Left lung (tissue), 4 donors: ENCODE measurements at regions not wholly inside any gene's neighbourhood (a gene's known extent, or its start where the extent isn't known, plus 50 kb on each side); places are given as distances from the start of the nearest gene placed in this dataset.

Experiments used
- ATAC-seq: fragments of 200-7000 bp; cut with Tn5 transposase; one replicate; pipeline ENCODE4 v1.9.1; 2020; ENCODE audit warnings: moderate library complexity
- DNase-seq, 4 donors: peaks; one replicate each; pipeline ENCODE4 v3.0.0-alpha.2; 2013 to 2020
- H3K27ac ChIP-seq, 2 donors: fragments of 200-600 bp; sonication (generic) in 1 of 2; one replicate each; pipeline versions ENCODE4 v1.5.0 to v1.8.0; 2020 to 2021
- H3K27me3 ChIP-seq, 2 donors: fragments of 200-600 bp; sonication (generic) in 1 of 2; one replicate each; pipeline versions ENCODE4 v1.5.0 to v1.8.0; 2020 to 2021
- H3K36me3 ChIP-seq, 2 donors: fragments of 200-600 bp; sonication (generic) in 1 of 2; one replicate each; pipeline versions ENCODE4 v1.5.0 to v1.8.0; 2020 to 2021
- H3K4me1 ChIP-seq, 2 donors: fragments of 200-600 bp; one replicate each; pipeline ENCODE4 v1.8.0; 2021
- H3K4me3 ChIP-seq, 2 donors: fragments of 200-600 bp; sonication (generic) in 1 of 2; one replicate each; pipeline versions ENCODE4 v1.5.0 to v1.8.0; 2020 to 2021; ENCODE audit warnings: mild to moderate bottlenecking in 1 of 2
- H3K9me3 ChIP-seq, 2 donors: fragments of 200-600 bp; sonication (generic) in 1 of 2; one replicate each; pipeline versions ENCODE4 v1.5.0 to v1.8.0; 2020 to 2021
- intact Hi-C, 2 donors: fragments of 100-400 bp; cut with DNase I; formaldehyde crosslinking; loops; one replicate each; pipeline versions ENCODE4 v1.11.2 to v1.14.2; 2022
- TF ChIP-seq, protein P1 (sequence below), 2 donors: fragments of 200-600 bp; sonication (generic) in 1 of 2; IDR thresholded peaks; one replicate each; pipeline versions ENCODE4 v1.5.0 to v1.8.0; 2021; ENCODE audit warnings: antibody characterized with exemption in 2 of 2
- donor health status: DM: no; HTN: yes; CAD: no.
- donor health status: DM: no; HTN: no; CAD: no.

GRCh38 chr3:72698154-72698917 lies 149.9 kb downstream of the SHQ1 start:
- TF ChIP-seq, protein P1, sequence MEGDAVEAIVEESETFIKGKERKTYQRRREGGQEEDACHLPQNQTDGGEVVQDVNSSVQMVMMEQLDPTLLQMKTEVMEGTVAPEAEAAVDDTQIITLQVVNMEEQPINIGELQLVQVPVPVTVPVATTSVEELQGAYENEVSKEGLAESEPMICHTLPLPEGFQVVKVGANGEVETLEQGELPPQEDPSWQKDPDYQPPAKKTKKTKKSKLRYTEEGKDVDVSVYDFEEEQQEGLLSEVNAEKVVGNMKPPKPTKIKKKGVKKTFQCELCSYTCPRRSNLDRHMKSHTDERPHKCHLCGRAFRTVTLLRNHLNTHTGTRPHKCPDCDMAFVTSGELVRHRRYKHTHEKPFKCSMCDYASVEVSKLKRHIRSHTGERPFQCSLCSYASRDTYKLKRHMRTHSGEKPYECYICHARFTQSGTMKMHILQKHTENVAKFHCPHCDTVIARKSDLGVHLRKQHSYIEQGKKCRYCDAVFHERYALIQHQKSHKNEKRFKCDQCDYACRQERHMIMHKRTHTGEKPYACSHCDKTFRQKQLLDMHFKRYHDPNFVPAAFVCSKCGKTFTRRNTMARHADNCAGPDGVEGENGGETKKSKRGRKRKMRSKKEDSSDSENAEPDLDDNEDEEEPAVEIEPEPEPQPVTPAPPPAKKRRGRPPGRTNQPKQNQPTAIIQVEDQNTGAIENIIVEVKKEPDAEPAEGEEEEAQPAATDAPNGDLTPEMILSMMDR (IDR thresholded peaks at IDR 0.05), result no peak
- intact Hi-C loops, result no loop called here
- ATAC-seq (no peak), DNase-seq (no peak)
- H3K27me3 ChIP-seq, result no peaks in the 10 kb centered on the region
- no peaks in the 10 kb centered on the region for H3K9me3 ChIP-seq
- no peaks in the 10 kb centered on the region for H3K36me3 ChIP-seq
- no peak overlapping the region for H3K4me3 ChIP-seq
- H3K27ac ChIP-seq, result no peak overlapping the region
- no peaks in the 10 kb centered on the region for H3K4me1 ChIP-seq

DNA sequence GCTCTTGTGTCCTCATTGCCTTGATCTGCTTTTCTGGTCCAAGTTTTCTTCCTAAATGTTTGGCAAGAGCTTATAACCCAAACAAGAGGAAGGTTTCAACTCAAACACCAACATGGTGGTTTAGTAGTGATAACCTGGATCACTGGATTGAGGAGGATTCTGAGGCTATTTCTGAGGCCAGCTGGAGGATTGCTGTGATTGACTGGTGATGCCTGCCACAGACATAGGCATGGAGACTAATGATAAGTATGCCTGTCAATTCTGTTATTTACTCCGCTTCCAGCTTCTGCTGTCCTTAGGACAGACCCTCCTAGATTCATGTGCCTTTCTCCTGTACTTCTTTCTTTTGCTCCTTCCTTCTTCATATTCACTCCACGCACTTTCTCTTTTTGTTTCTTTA lies 150.5 kb downstream of the SHQ1 start:
- Histone ChIP-seq H3K36me3 (no peaks in the 10 kb centered on the region), H3K27me3 (no peaks in the 10 kb centered on the region), H3K4me1 (no peaks in the 10 kb centered on the region), H3K9me3 (no peaks in the 10 kb centered on the region), H3K27ac (no peak overlapping the region), H3K4me3 (no peak overlapping the region)
- DNase-seq (no peak), ATAC-seq (no peak)
- intact Hi-C loops, result no loop called here
- TF ChIP-seq, protein P1 (IDR thresholded peaks at IDR 0.05), result no peak

DNA sequence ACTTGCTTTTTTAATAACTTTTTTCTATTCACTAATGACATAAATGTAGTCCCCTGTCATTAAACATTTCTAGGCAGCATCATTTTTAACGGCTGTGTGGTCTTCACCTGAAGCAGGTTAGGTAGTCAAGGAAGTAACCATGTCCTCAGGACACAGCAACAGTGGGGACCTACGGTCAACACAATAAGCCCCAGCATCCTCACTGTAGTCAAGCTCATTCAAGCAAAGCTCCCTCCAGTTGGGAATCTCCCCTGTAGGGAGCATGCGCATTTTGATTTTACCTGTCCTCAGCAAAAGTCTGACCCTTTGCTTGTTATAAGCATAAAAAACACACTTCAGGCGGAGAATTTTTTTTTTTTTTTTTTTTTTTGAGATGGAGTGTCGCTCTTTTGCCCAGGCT lies 151.4 kb downstream of the SHQ1 start:
- ATAC-seq (no peak), DNase-seq (no peak)
- no peaks in the 10 kb centered on the region for H3K27me3 ChIP-seq
- TF ChIP-seq, protein P1 (IDR thresholded peaks at IDR 0.05), result no peak
- H3K36me3 ChIP-seq, result no peaks in the 10 kb centered on the region
- intact Hi-C loops, result no loop called here
- no peaks in the 10 kb centered on the region for H3K9me3 ChIP-seq
- no peaks in the 10 kb centered on the region for H3K4me1 ChIP-seq
- no peak overlapping the region for H3K27ac ChIP-seq
- H3K4me3 ChIP-seq, result no peak overlapping the region

DNA sequence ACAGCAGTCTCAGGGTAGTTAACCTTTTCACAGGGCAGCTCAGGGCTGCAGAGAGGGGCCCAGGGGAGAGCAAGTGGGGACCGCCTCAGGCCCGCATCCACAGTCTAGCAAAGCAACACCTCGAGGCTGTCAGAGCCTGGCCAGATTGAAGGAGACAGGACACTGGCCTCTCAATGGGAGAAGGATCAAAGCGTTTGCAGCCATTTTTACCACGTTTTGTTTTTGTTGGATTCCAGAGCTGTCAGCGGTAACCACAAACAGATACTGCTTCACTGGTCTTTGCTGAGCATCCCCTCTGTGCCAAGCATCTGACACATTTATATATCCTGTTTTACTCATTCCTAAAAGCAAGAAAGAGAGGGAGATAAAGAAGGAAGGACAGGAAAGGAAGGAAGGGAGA lies 153.8 kb downstream of the SHQ1 start:
- ATAC-seq (no peak), DNase-seq (peak in 1 of 4 donors; percentile 26)
- Histone ChIP-seq H3K27me3 (no peaks in the 10 kb centered on the region), H3K9me3 (no peaks in the 10 kb centered on the region), H3K4me3 (no peak overlapping the region), H3K36me3 (no peaks in the 10 kb centered on the region), H3K27ac (no peak overlapping the region), H3K4me1 (no peaks in the 10 kb centered on the region)
- intact Hi-C loops, result no loop called here
- TF ChIP-seq, protein P1 (IDR thresholded peaks at IDR 0.05), result no peak

DNA sequence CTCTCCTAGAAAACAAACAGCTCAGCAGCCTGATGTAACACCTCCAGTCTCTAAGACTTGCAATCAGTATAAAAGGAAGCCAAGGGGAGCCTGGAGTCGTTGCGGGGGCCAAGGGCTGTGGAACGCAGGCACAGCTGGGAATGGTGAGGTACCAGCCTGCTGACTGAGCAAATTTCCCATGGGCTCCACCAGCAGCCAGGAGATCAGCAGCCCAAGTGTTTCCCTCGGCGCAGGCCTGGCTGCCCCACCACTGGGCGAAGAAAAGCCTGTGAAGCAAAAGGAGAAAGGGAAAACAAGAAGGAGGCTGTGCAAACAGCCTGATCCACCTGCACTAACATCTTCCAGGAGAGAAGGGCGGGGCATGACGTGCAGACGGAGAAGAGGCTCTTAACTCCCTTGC lies 155.3 kb downstream of the SHQ1 start:
- Histone ChIP-seq H3K27ac (no peak overlapping the region), H3K27me3 (no peaks in the 10 kb centered on the region), H3K4me3 (no peak overlapping the region), H3K36me3 (no peaks in the 10 kb centered on the region), H3K4me1 (no peaks in the 10 kb centered on the region), H3K9me3 (no peaks in the 10 kb centered on the region)
- intact Hi-C loops, result no loop called here
- TF ChIP-seq, protein P1 (IDR thresholded peaks at IDR 0.05), result no peak
- ATAC-seq (peak; percentile 87), DNase-seq (peak in 2 of 4 donors; percentile 35 to 40)
